ENCODE measurements at regions not wholly inside any gene's neighbourhood (a gene's known extent, or its start where the extent isn't known, plus 50 kb on each side); places are given as distances from the start of the nearest gene placed in this dataset.

DNA sequence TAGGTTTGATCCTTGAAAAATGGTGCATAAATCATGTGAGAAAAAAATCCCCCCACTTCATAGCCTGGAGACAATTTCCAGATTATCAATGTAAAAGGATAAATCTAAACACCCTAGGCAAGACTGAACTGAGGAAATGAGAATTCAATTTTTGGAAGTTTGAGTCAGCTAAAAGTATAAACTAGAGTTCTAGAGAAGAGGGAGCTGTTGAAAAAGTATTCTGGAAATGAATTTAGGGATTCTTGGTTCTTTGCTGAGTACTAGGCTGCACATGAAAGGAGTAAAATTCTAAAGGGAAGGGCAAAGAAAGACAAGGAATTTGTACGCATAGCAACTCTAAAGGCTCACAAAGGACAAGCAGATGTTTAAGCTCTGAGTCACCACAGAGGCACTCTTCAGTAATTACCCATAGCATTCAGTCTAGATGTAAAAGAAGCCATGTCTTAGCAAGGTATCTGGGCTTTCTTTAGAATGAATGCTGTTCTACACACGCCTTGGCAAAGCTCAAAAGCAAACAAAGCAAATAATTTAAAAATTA, 896.5 kb downstream of the PDHA2 start:
- no peak for TF ChIP-seq SIN3A (IDR thresholded peaks at IDR 0.05; ENCODE audit: borderline replicate concordance, insufficient read depth, low read depth, low read length)
- no peak for TF ChIP-seq CTCF (IDR thresholded peaks at IDR 0.05)
- no peak for TF ChIP-seq POLR2AphosphoS5 (IDR thresholded peaks at IDR 0.05; ENCODE audit: low read depth, low read length)

Data from Panc1 (cell line).